ENCODE measurements at regions not wholly inside any gene's neighbourhood (a gene's known extent, or its start where the extent isn't known, plus 50 kb on each side); places are given as distances from the start of the nearest gene placed in this dataset.

- no peak for TF ChIP-seq CTCF (conservative IDR thresholded peaks at IDR 0.05 in 1 of 2, IDR thresholded peaks at IDR 0.05 in 1 of 2; ENCODE audit: extremely low read depth in 1 of 2, insufficient read depth in 1 of 2, low read depth in 1 of 2, low read length in 2 of 2)
- no peak for TF ChIP-seq EZH2 (IDR thresholded peaks at IDR 0.05; ENCODE audit: borderline replicate concordance, low read length)
Observed at GRCh38 chr2:62641410-62641843, 64.1 kb upstream of the EHBP1 start.

Data from mammary epithelial cell (primary cell).